Kidney (tissue), 13 donors: ENCODE measurements at regions not wholly inside any gene's neighbourhood (a gene's known extent, or its start where the extent isn't known, plus 50 kb on each side); places are given as distances from the start of the nearest gene placed in this dataset.

Experiments
- DNase-seq, 5 donors: peaks; one replicate each; pipeline ENCODE4 v3.0.0-alpha.2; 2013 to 2020
- FAIRE-seq: peaks from 2 replicates; lab custom pipeline; 2012; peaks lifted over from hg19 to GRCh38; lab: Jason Lieb, UNC
- H3K27ac ChIP-seq, 2 donors: one replicate each; pipeline ENCODE4 v1.7.0; 2013; ENCODE audit warnings: low read depth in 2 of 2, low read length in 2 of 2, inconsistent platforms in 1 of 2
- H3K27me3 ChIP-seq: one replicate; pipeline ENCODE4 v1.7.1; 2013; ENCODE audit warnings: low read length, inconsistent platforms; ENCODE audit not compliant: control insufficient read depth, insufficient read depth
- H3K36me3 ChIP-seq, 3 donors: one replicate each; pipeline versions ENCODE4 v1.7.0 to v1.7.1; 2013; ENCODE audit warnings: low read length in 3 of 3, control low read depth in 1 of 3, inconsistent platforms in 1 of 3; ENCODE audit not compliant: insufficient read depth in 3 of 3, control insufficient read depth in 2 of 3
- H3K4me1 ChIP-seq, 3 donors: one replicate each; pipeline versions ENCODE4 v1.7.0 to v1.7.1; 2013; ENCODE audit warnings: low read length in 3 of 3, inconsistent platforms in 1 of 3, low read depth in 1 of 3; ENCODE audit not compliant: control insufficient read depth in 2 of 3, insufficient read depth in 2 of 3
- H3K4me3 ChIP-seq, 3 donors: one replicate each; pipeline versions ENCODE4 v1.7.0 to v1.8.1; 2013; ENCODE audit warnings: low read length in 3 of 3, control low read depth in 1 of 3, inconsistent platforms in 1 of 3
- H3K9ac ChIP-seq, 3 donors: one replicate each; pipeline versions ENCODE4 v1.7.0 to v1.7.1; 2013; ENCODE audit warnings: low read length in 3 of 3, control low read depth in 1 of 3, inconsistent platforms in 1 of 3
- H3K9me3 ChIP-seq, 3 donors: one replicate each; pipeline versions ENCODE4 v1.7.0 to v1.7.1; 2013; ENCODE audit warnings: low read length in 3 of 3, control low read depth in 1 of 3, inconsistent platforms in 1 of 3; ENCODE audit not compliant: control insufficient read depth in 2 of 3, insufficient read depth in 1 of 3
- CTCF ChIP-seq: IDR thresholded peaks from 3 replicates; pipeline ENCODE4 v1.5.1; 2012; ENCODE audit warnings: mild to moderate bottlenecking, moderate library complexity, borderline replicate concordance; ENCODE audit not compliant: insufficient read depth; ENCODE audit errors: extremely low read depth
- intact Hi-C: fragments of 100-400 bp; cut with DNase I; formaldehyde crosslinking; loops from one replicate; pipeline ENCODE4 v1.11.1; 2022
- donor health status: control.
- donor health status: control.
- donor health status: control.
- donor health status: control.
- donor health status: control.
- donor health status: DM: yes; HTN: yes; CAD: no.
- donor health status: Normal renal cell carcinoma (clear cell type).

- intact Hi-C loops: no loop called here
- H3K4me3 ChIP-seq: no peak overlapping the region
Measured at GRCh38 chr19:30240904-30241695, 131.1 kb upstream of the ZNF536 start.

GRCh38 chr19:30244533-30244932 is 127.7 kb upstream of the ZNF536 start:
- no peak overlapping the region for H3K9ac ChIP-seq
- no peak for TF ChIP-seq CTCF
- no peak overlapping the region for H3K4me3 ChIP-seq
- no peak overlapping the region for H3K27ac ChIP-seq
- intact Hi-C loops: no loop called here
- H3K4me1 ChIP-seq: no peaks in the 10 kb centered on the region
- DNase-seq (no peak), FAIRE-seq (no peak)
- H3K9me3 ChIP-seq: no peaks in the 10 kb centered on the region
- no peaks in the 10 kb centered on the region for H3K36me3 ChIP-seq
- H3K27me3 ChIP-seq: no peaks in the 10 kb centered on the region

More at GRCh38 chr19:30240904-30241695, 131.1 kb upstream of the ZNF536 start:
- Histone ChIP-seq H3K9me3 (no peaks in the 10 kb centered on the region), H3K27me3 (peaks cover 3% of the 10 kb centered on the region), H3K27ac (no peak overlapping the region), H3K36me3 (no peaks in the 10 kb centered on the region), H3K4me1 (no peaks in the 10 kb centered on the region), H3K9ac (no peak overlapping the region)
- DNase-seq (no peak), FAIRE-seq (no peak)
- TF ChIP-seq CTCF: no peak

GRCh38 chr19:30245401-30246039 is 126.7 kb upstream of the ZNF536 start:
- Histone ChIP-seq H3K9me3 (no peaks in the 10 kb centered on the region), H3K4me1 (no peaks in the 10 kb centered on the region), H3K9ac (no peak overlapping the region), H3K27ac (no peak overlapping the region), H3K27me3 (no peaks in the 10 kb centered on the region), H3K4me3 (no peak overlapping the region), H3K36me3 (no peaks in the 10 kb centered on the region)
- TF ChIP-seq CTCF: no peak
- DNase-seq: no peak
- intact Hi-C loops: no loop called here
- FAIRE-seq: no peak
